NT2/D1 (cell line): ENCODE measurements at regions not wholly inside any gene's neighbourhood (a gene's known extent, or its start where the extent isn't known, plus 50 kb on each side); places are given as distances from the start of the nearest gene placed in this dataset.
A peak's percentile ranks its signal among the peaks of the same experiment; 100 is the strongest.

Source experiments
- DNase-seq: peaks from one replicate; pipeline ENCODE4 v3.0.0-alpha.2; 2011; ENCODE audit warnings: low read depth, low spot score
- H3K27me3 ChIP-seq: 2 replicates; pipeline ENCODE4 v1.6.0; 2011; ENCODE audit warnings: mild to moderate bottlenecking; ENCODE audit not compliant: insufficient read length, insufficient read depth
- H3K36me3 ChIP-seq: 2 replicates; pipeline ENCODE4 v1.6.1; 2011; ENCODE audit warnings: mild to moderate bottlenecking, low read length, mixed read lengths; ENCODE audit not compliant: insufficient read depth, insufficient read length
- H3K4me1 ChIP-seq: 2 replicates; pipeline ENCODE4 v1.5.1; 2011; ENCODE audit not compliant: insufficient read depth, insufficient read length
- H3K4me3 ChIP-seq: 2 replicates; pipeline ENCODE4 v1.5.1; 2011; ENCODE audit warnings: low read depth; ENCODE audit not compliant: insufficient read length
- H3K9ac ChIP-seq: 2 replicates; pipeline ENCODE4 v1.6.0; 2011; ENCODE audit warnings: low read depth; ENCODE audit not compliant: insufficient read length
- H3K9me3 ChIP-seq: 2 replicates; pipeline ENCODE4 v1.5.1; 2011; ENCODE audit warnings: mild to moderate bottlenecking, low read length; ENCODE audit not compliant: insufficient read depth
- SUZ12 ChIP-seq: IDR thresholded peaks from 2 replicates; pipeline ENCODE4 v1.6.1; 2011; ENCODE audit not compliant: insufficient read length, insufficient read depth; ENCODE audit errors: extremely low read depth
- YY1 ChIP-seq: IDR thresholded peaks from 2 replicates; pipeline ENCODE4 v1.6.1; 2011; ENCODE audit not compliant: insufficient read length, insufficient read depth
- ZNF274 ChIP-seq: IDR thresholded peaks from 2 replicates; pipeline ENCODE4 v1.6.1; 2011; ENCODE audit warnings: mild to moderate bottlenecking, low read depth, low read length

DNA sequence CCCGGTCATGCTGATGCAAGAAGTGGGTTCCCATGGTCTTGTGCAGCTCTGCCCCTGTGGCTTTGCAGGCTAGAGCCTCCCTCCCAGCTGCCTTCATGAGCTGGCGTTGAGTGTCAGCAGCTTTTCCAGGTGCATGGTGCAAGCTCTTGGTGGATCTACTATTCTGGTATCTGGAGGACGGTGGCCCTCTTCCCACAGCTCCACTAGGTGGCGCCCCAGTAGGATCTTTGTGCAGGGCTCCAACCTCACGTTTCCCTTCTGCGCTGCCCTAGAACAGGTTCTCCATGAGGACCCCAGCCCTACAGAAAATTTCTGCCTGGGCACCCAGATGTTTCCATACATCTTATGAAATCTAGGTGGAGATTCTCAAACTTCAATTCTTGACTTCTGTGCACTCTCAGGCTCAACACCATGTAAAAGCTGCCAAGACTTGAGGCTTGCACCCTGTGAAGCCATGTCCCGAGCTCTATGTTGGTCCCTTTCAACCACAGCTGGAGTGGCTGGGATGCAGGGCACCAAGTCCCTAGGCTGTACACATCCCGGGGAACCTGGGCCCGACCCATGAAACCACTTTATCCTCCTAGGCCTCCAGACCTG is 238.4 kb upstream of the MDFIC2 start:
- Histone ChIP-seq H3K9me3 (peaks cover 33% of the 10 kb centered on the region; the same call in 1 of the 2 replicates), H3K36me3 (no peaks in the 10 kb centered on the region), H3K4me1 (no peaks in the 10 kb centered on the region), H3K27me3 (no peaks in the 10 kb centered on the region), H3K4me3 (no peak overlapping the region), H3K9ac (no peak overlapping the region)
- no peak for DNase-seq
- no peak for TF ChIP-seq YY1
- TF ChIP-seq ZNF274, result no peak
- TF ChIP-seq SUZ12, result no peak

DNA sequence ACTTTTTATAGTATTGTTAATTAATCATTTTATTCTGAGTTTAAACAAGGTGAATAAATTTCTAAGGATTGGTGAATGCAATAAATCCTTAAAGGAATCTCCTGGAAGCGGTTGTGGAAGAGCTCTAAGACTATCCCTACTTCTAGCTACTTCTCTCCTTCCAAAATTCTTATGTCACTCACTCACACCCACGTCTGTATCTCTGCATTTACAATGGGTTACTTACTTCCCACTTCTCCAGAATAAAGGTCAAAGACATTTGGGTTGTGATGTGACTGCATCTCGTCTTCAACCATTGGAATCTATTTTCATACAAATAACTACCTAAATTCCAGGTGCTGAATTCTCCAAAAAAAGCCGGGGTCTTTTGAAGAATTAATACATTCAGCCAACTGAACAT is 234.2 kb upstream of the MDFIC2 start:
- TF ChIP-seq YY1 (no peak), ZNF274 (no peak), SUZ12 (no peak)
- peaks cover 26% of the 10 kb centered on the region; the same call in 1 of the 2 replicates for H3K9me3 ChIP-seq
- no peaks in the 10 kb centered on the region for H3K4me1 ChIP-seq
- DNase-seq, result no peak
- no peak overlapping the region for H3K4me3 ChIP-seq
- H3K27me3 ChIP-seq, result no peaks in the 10 kb centered on the region
- no peak overlapping the region for H3K9ac ChIP-seq
- H3K36me3 ChIP-seq, result no peaks in the 10 kb centered on the region

DNA sequence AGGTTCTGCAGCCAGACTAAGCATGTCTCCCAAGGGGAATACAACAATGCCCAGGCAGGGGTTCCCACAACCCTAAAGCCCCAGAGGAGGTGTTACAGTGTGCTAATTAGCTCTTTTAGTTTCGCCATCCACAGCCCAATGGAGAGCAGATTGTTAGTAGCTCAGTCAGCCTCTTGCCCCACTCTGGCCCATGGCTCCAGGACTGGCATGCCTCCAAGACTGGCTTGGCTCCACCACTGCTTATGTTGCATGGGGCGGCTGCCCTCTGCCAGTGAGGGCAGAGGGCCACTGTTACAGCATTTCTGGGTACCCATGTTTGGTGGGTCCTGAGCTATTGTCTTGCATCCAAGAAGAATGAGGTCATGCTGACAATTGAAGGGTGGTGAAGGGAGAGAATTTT is 231.1 kb upstream of the MDFIC2 start:
- H3K9ac ChIP-seq, result no peak overlapping the region
- H3K4me1 ChIP-seq, result no peaks in the 10 kb centered on the region
- H3K36me3 ChIP-seq, result no peaks in the 10 kb centered on the region
- H3K4me3 ChIP-seq, result no peak overlapping the region
- no peak for DNase-seq
- no peak for TF ChIP-seq YY1
- no peak for TF ChIP-seq ZNF274
- TF ChIP-seq SUZ12, result no peak
- no peaks in the 10 kb centered on the region for H3K27me3 ChIP-seq
- H3K9me3 ChIP-seq, result peaks cover 17% of the 10 kb centered on the region; the same call in 1 of the 2 replicates

DNA sequence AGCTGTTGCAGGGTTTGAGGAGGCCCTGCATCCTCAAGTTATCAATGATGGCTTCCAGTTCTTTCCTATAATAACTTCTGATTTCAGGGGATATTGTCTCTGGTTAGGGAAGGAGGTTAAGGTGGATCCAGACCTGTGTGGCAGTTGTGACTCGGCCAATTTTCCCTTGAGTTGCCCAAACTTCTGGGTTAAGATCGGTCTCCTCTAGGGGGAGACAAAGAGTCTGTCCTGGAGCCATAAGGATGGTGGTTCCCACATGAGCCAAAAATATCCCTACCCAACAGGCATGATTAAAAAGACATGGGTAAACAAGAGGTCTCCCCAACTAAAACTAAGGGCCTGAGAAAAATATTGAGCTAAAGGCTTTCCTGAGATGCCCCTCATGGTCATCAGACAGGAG is 227.5 kb upstream of the MDFIC2 start:
- Histone ChIP-seq H3K27me3 (no peaks in the 10 kb centered on the region), H3K4me3 (no peak overlapping the region), H3K4me1 (no peaks in the 10 kb centered on the region), H3K9ac (no peak overlapping the region), H3K9me3 (peaks cover 17% of the 10 kb centered on the region; the same call in 1 of the 2 replicates), H3K36me3 (no peaks in the 10 kb centered on the region)
- no peak for DNase-seq
- TF ChIP-seq ZNF274 (no peak), SUZ12 (no peak), YY1 (no peak)

DNA sequence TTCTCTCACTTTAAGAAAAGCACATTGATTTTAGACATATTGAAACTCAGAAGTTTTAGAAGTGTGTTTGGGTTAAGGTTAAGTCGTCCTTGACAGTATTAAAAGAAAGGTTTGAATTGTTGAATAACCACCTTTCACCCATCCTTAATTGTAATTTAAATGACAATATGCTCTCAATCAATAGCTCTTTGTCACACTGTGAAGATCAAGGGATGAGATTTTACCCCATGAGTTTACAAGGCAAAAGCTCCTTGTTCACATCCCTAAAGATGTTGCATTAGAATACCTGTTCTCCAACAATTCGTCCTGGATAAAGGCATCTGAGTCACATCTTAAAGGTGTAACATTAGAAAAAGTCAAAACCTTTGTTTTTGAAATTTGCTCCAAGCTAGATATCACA is 220.4 kb upstream of the MDFIC2 start:
- Histone ChIP-seq H3K4me3 (no peak overlapping the region), H3K9ac (no peak overlapping the region), H3K36me3 (no peaks in the 10 kb centered on the region), H3K4me1 (peaks cover 5% of the 10 kb centered on the region), H3K27me3 (no peaks in the 10 kb centered on the region), H3K9me3 (no peaks in the 10 kb centered on the region)
- no peak for TF ChIP-seq ZNF274
- TF ChIP-seq SUZ12, result no peak
- no peak for TF ChIP-seq YY1
- peak; percentile 54 for DNase-seq

DNA sequence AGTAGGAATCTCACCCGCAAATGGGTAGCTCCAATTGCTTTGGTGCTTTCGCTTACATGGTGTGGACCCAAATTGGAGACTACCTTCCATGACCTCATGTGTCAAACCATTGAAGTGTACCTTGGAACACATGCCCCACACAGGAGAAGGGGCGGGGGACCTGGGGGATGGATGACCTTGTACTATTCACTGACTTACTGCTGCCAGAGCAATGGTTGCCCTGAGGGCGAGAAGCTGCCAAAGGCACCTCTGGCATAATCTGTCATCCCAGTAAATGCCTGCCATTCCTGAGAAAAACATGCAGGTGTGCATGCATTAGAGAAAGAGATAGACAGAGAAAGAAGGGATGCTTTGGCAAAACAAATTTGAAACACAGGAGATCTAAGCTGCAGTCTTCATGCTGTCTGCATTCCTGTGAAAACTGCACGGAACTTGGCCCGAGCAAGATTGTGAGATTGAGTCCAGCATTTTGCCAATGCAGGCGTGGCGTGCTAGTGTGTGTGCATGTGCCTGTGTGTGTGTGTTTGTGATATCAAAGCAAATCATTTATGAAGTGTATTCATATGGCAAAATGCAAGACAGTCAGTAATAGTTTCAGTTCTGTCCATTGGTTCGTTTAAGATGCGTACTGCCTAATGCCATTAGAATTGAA is 219.5 kb upstream of the MDFIC2 start:
- Histone ChIP-seq H3K9ac (no peak overlapping the region), H3K9me3 (no peaks in the 10 kb centered on the region), H3K27me3 (no peaks in the 10 kb centered on the region), H3K4me1 (peaks cover 5% of the 10 kb centered on the region), H3K4me3 (no peak overlapping the region), H3K36me3 (no peaks in the 10 kb centered on the region)
- TF ChIP-seq SUZ12 (no peak), YY1 (no peak), ZNF274 (no peak)
- no peak for DNase-seq

DNA sequence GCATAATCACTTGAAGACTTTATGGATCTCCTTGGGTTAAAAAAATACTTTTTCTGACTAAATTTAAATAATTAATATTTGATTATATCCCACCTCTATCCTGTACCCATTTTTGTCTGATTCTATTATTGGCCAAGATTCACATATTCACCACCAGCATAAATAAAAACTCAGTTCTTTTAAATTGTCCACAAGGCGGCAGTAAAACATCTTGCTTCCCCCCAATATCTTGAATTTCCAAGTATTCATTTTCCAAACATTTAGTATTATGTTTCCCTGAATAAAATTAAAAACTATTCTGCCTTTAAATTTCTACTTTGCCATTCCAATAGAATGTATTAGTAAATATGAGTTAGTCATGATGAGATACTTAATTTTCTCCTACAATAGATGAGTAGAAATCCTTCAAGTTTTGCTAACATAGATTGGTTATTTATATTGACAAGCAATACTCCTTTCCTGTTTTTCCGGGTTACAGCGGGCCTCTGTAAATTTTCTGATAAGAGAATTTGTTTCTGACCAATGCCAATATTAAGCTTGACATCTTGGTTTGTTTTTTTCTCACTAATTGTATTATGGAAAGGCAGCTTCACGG is 218.7 kb upstream of the MDFIC2 start:
- no peak for DNase-seq
- H3K9ac ChIP-seq, result no peak overlapping the region
- H3K4me1 ChIP-seq, result peaks cover 5% of the 10 kb centered on the region
- H3K9me3 ChIP-seq, result no peaks in the 10 kb centered on the region
- no peak for TF ChIP-seq YY1
- no peak for TF ChIP-seq SUZ12
- TF ChIP-seq ZNF274, result no peak
- no peak overlapping the region for H3K4me3 ChIP-seq
- no peaks in the 10 kb centered on the region for H3K36me3 ChIP-seq
- no peaks in the 10 kb centered on the region for H3K27me3 ChIP-seq
